Osteoblast (primary cell): ENCODE measurements at regions not wholly inside any gene's neighbourhood (a gene's known extent, or its start where the extent isn't known, plus 50 kb on each side); places are given as distances from the start of the nearest gene placed in this dataset.

Experiments used
- DNase-seq: peaks from one replicate; pipeline ENCODE4 v3.0.0; 2011; ENCODE audit warnings: low spot score, mixed read lengths; ENCODE audit not compliant: insufficient read length; ENCODE audit errors: missing footprints
- H2AFZ ChIP-seq: 2 replicates; pipeline ENCODE4 v1.6.0; 2011; ENCODE audit warnings: mild to moderate bottlenecking, low read length
- H3K27ac ChIP-seq: 2 replicates; pipeline ENCODE4 v1.5.1; 2011; ENCODE audit warnings: mild to moderate bottlenecking, low read depth, low read length, moderate library complexity
- H3K27me3 ChIP-seq: 2 replicates; pipeline ENCODE4 v1.6.0; 2012; ENCODE audit warnings: mild to moderate bottlenecking, control low read depth, inconsistent platforms, low read length, moderate library complexity; ENCODE audit not compliant: insufficient read depth
- H3K36me3 ChIP-seq: 2 replicates; pipeline ENCODE4 v1.5.1; 2011; ENCODE audit warnings: mild to moderate bottlenecking, low read length, control low read depth, moderate library complexity; ENCODE audit not compliant: insufficient read depth
- H3K4me1 ChIP-seq: 2 replicates; pipeline ENCODE4 v1.5.1; 2011; ENCODE audit warnings: mild to moderate bottlenecking, low read length, control low read depth, moderate library complexity; ENCODE audit not compliant: insufficient read depth
- H3K4me2 ChIP-seq: 2 replicates; pipeline ENCODE4 v1.6.0; 2011; ENCODE audit warnings: mild to moderate bottlenecking, low read length; ENCODE audit not compliant: insufficient read depth
- H3K4me3 ChIP-seq: fragments of 200-600 bp; sonication (generic); 3 replicates; pipeline ENCODE4 v1.5.1; 2012; ENCODE audit warnings: mild to moderate bottlenecking, low read length, inconsistent platforms; ENCODE audit not compliant: insufficient read depth
- H3K79me2 ChIP-seq: 2 replicates; pipeline ENCODE4 v1.6.0; 2012; ENCODE audit warnings: mild to moderate bottlenecking, low read length, control low read depth, inconsistent platforms; ENCODE audit not compliant: insufficient read depth
- H3K9me3 ChIP-seq: 2 replicates; pipeline ENCODE4 v1.5.1; 2011; ENCODE audit warnings: low read depth, low read length, control low read depth
- H4K20me1 ChIP-seq: 2 replicates; pipeline ENCODE4 v1.6.0; 2012; ENCODE audit warnings: mild to moderate bottlenecking, low read length, control low read depth; ENCODE audit not compliant: insufficient read depth
- CTCF ChIP-seq: IDR thresholded peaks from 2 replicates; pipeline ENCODE4 v1.5.1; 2011; ENCODE audit warnings: mild to moderate bottlenecking, low read depth, low read length, moderate library complexity; ENCODE audit errors: extremely low read depth

DNA sequence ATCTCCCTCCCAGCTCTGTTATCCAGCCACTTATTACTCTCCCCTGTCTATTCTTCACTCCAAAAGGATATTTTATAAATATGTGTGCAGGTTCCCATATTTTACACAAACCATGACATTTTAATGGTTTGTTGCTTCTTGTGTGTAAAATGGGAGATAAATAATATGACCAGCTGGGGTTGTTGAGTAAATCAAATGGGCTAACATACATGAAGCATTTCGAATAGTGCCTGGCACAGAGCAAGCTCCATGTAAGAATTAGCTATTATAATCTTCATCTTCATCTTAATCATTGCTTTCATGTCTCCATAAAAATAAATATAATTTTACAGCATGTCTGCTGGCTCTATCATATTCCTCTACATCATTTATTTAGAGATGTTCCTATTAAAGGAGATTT is 283.1 kb downstream of the RAD51AP2 start:
- Histone ChIP-seq H3K4me3 (no peak overlapping the region), H3K9me3 (no peaks in the 10 kb centered on the region), H3K4me1 (no peaks in the 10 kb centered on the region), H3K79me2 (no peaks in the 10 kb centered on the region), H3K27me3 (no peaks in the 10 kb centered on the region), H2AFZ (no peak overlapping the region), H3K27ac (no peak overlapping the region), H3K4me2 (no peak overlapping the region), H4K20me1 (no peaks in the 10 kb centered on the region), H3K36me3 (no peaks in the 10 kb centered on the region)
- TF ChIP-seq CTCF, result no peak
- DNase-seq, result no peak

GRCh38 chr2:17232776-17233556 is 285.3 kb downstream of the RAD51AP2 start:
- Histone ChIP-seq H3K4me1 (no peaks in the 10 kb centered on the region), H3K9me3 (no peaks in the 10 kb centered on the region), H3K27ac (no peak overlapping the region), H3K4me3 (no peak overlapping the region), H3K36me3 (no peaks in the 10 kb centered on the region), H4K20me1 (no peaks in the 10 kb centered on the region), H3K27me3 (no peaks in the 10 kb centered on the region), H2AFZ (no peak overlapping the region), H3K79me2 (no peaks in the 10 kb centered on the region), H3K4me2 (no peak overlapping the region)
- no peak for TF ChIP-seq CTCF
- DNase-seq, result no peak

DNA sequence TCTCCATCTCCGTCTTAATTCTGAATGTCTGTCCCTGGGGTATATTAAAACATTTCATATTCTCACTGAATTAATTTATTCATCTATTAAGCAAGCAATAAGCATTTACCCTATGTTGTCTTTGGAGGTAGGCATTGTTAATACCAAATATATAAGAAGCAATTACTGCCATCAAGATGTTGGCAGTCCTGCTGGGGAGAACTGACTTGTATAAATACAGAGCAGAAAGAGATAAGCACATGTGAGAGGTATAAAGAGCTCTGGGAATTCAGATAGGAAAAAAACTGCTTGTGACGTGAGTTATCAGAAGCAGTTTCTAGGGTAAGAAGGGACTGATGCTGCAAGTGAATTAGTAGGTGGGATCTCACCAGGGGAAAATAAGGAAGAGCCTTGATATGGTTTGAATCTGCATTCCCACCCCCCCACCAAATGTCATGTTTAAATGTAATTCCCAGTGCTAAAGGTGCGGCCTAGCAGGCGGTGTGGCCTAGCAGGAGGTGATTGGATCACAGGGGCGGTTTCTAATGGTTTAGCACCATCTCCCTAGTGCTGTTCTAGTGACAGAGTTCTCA is 286.8 kb downstream of the RAD51AP2 start:
- Histone ChIP-seq H3K4me2 (no peak overlapping the region), H3K27me3 (no peaks in the 10 kb centered on the region), H3K36me3 (no peaks in the 10 kb centered on the region), H3K4me1 (no peaks in the 10 kb centered on the region), H3K4me3 (no peak overlapping the region), H4K20me1 (no peaks in the 10 kb centered on the region), H3K9me3 (no peaks in the 10 kb centered on the region), H3K79me2 (no peaks in the 10 kb centered on the region), H2AFZ (no peak overlapping the region), H3K27ac (no peak overlapping the region)
- DNase-seq, result no peak
- no peak for TF ChIP-seq CTCF

DNA sequence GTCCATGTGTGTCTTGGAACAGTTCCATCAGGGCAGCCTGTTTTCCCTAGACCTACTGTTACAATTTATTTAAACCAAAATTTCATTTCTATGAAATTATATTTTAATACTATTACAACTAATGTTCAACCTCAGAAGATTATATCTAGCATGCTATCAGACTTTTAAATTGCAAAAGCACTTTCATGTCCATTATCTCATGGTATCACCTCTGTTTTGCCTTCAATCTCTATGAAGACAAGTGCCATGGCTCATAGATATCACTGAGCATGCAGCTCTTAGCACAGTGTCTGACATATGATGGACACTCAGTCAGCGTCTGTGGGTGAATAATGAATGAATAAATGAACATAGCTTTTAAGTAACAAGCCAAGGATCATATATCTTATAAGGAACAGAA is 288.8 kb downstream of the RAD51AP2 start:
- Histone ChIP-seq H4K20me1 (no peaks in the 10 kb centered on the region), H3K4me3 (no peak overlapping the region), H3K36me3 (no peaks in the 10 kb centered on the region), H3K27ac (no peak overlapping the region), H2AFZ (no peak overlapping the region), H3K4me1 (no peaks in the 10 kb centered on the region), H3K4me2 (no peak overlapping the region), H3K9me3 (no peaks in the 10 kb centered on the region), H3K79me2 (no peaks in the 10 kb centered on the region), H3K27me3 (no peaks in the 10 kb centered on the region)
- no peak for DNase-seq
- TF ChIP-seq CTCF, result no peak
